SK-N-SH treated with all-trans-retinoic acid at 6 μM for 48 hours (cell line): ENCODE measurements at regions not wholly inside any gene's neighbourhood (a gene's known extent, or its start where the extent isn't known, plus 50 kb on each side); places are given as distances from the start of the nearest gene placed in this dataset.

Source experiments
- BACH2 ChIP-seq: fragments of 250-450 bp; sonication (Bioruptor Pico); IDR thresholded peaks from 2 replicates; pipeline ENCODE4 v1.9.0; 2021; ENCODE audit warnings: mild to moderate bottlenecking, borderline replicate concordance
- CREB5 ChIP-seq: fragments of 250-450 bp; sonication (Bioruptor Pico); IDR thresholded peaks from 2 replicates; pipeline ENCODE4 v1.5.1; 2020; ENCODE audit warnings: low read depth, mild to moderate bottlenecking, moderate library complexity
- GLIS3 ChIP-seq: fragments of 250-450 bp; sonication (Bioruptor Pico); IDR thresholded peaks from 2 replicates; pipeline ENCODE4 v1.5.0; 2020; ENCODE audit warnings: mild to moderate bottlenecking, moderate library complexity
- PATZ1 ChIP-seq: fragments of 250-450 bp; sonication (Bioruptor Pico); IDR thresholded peaks from 2 replicates; pipeline ENCODE4 v1.8.0; 2020; ENCODE audit warnings: mild to moderate bottlenecking, moderate library complexity, borderline replicate concordance
- TCF4 ChIP-seq: fragments of 250-450 bp; sonication (Bioruptor Pico); IDR thresholded peaks from 2 replicates; pipeline ENCODE4 v1.8.0; 2021; ENCODE audit warnings: mild to moderate bottlenecking, moderate library complexity, borderline replicate concordance

- TF ChIP-seq TCF4 (no peak), PATZ1 (CRISPR knock-in tag) (no peak), CREB5 (no peak), BACH2 (CRISPR knock-in tag) (no peak), GLIS3 (no peak)
Measured at GRCh38 chr13:47454986-47455385, 546.1 kb downstream of the SUCLA2 start.
